8988T (cell line): ENCODE measurements at regions not wholly inside any gene's neighbourhood (a gene's known extent, or its start where the extent isn't known, plus 50 kb on each side); places are given as distances from the start of the nearest gene placed in this dataset.

Experiments
- DNase-seq: peaks from one replicate; pipeline ENCODE4 v3.0.0; 2011

GRCh38 chr2:136259551-136259950 lies 141.6 kb upstream of the CXCR4 start:
- no peak for DNase-seq

GRCh38 chr2:136257893-136258292 lies 139.9 kb upstream of the CXCR4 start:
- DNase-seq, result no peak

GRCh38 chr2:136255648-136256461 lies 137.9 kb upstream of the CXCR4 start:
- no peak for DNase-seq

GRCh38 chr2:136255127-136255526 lies 137.2 kb upstream of the CXCR4 start:
- DNase-seq, result no peak

GRCh38 chr2:136254681-136255080 lies 136.7 kb upstream of the CXCR4 start:
- DNase-seq, result no peak

- DNase-seq, result no peak
These were observed 135.5 kb upstream of the CXCR4 start for GRCh38 chr2:136253288-136254004.

GRCh38 chr2:136251885-136252585 lies 134.1 kb upstream of the CXCR4 start:
- DNase-seq, result no peak

- no peak for DNase-seq
These were observed 133.4 kb upstream of the CXCR4 start for GRCh38 chr2:136251197-136251884.

GRCh38 chr2:136250131-136250530 lies 132.2 kb upstream of the CXCR4 start:
- no peak for DNase-seq

GRCh38 chr2:136248907-136249306 lies 131.0 kb upstream of the CXCR4 start:
- no peak for DNase-seq

- no peak for DNase-seq
These were observed 130.3 kb upstream of the CXCR4 start for GRCh38 chr2:136248242-136248641.

- DNase-seq, result no peak
These were observed 129.4 kb upstream of the CXCR4 start for GRCh38 chr2:136247204-136247950.

- no peak for DNase-seq
These were observed 128.2 kb upstream of the CXCR4 start for GRCh38 chr2:136246086-136246669.

- DNase-seq, result no peak
These were observed 127.3 kb upstream of the CXCR4 start for GRCh38 chr2:136245211-136245610.

GRCh38 chr2:136244536-136244885 lies 126.6 kb upstream of the CXCR4 start:
- DNase-seq, result no peak

GRCh38 chr2:136243638-136244535 lies 125.9 kb upstream of the CXCR4 start:
- no peak for DNase-seq

GRCh38 chr2:136242687-136243277 lies 124.8 kb upstream of the CXCR4 start:
- DNase-seq, result no peak

- DNase-seq, result no peak
These were observed 124.2 kb upstream of the CXCR4 start for GRCh38 chr2:136242100-136242499.

- DNase-seq, result no peak
These were observed 121.2 kb upstream of the CXCR4 start for GRCh38 chr2:136239079-136239685.
